ENCODE measurements at regions not wholly inside any gene's neighbourhood (a gene's known extent, or its start where the extent isn't known, plus 50 kb on each side); places are given as distances from the start of the nearest gene placed in this dataset.

DNA sequence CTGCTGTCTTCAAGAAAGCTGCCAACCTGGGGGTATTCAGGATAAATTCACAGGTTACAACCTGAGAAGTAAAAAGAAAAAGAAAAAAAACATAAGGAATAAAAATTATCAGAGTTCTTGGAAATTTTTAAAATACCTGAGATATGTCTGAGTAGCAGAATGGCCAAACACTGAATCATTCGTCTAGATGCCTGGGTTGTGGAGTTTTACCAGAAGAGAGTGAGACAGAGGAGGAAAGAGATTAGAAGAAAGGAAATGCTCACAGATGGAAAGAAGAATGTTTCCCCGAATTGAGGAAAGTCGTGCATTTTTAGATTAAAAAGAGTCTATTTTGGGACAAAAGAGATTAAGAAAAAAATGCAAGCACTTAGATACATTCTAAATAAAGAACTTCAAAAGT, 1026.7 kb downstream of the TBC1D22A start:
- intact Hi-C loops (cut with DNase I), result no loop called here
- ATAC-seq (no peak), DNase-seq (ENCODE audit: missing footprints) (no peak)

DNA sequence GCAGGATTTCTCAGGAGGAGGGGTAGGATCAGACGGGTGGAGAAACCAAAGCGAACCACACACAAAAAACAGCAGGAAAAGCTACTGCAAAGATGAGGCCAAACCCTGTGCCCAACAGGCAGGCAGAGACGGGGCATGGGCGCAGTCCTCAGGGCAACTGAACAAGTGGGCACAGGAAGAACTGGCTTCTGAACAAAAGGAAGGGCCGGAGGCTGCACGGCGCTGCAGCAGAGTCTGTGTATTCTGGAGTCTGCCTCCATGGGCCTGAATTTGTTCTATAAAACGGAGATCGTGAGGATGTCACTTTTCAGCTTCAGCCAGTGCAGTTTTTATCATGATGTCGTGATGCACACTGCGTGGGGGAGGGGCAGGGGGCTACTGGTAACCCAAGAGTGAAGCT, 1026.0 kb downstream of the TBC1D22A start:
- intact Hi-C loops (cut with DNase I), result no loop called here
- no peak for DNase-seq (ENCODE audit: missing footprints)
- no peak for ATAC-seq

DNA sequence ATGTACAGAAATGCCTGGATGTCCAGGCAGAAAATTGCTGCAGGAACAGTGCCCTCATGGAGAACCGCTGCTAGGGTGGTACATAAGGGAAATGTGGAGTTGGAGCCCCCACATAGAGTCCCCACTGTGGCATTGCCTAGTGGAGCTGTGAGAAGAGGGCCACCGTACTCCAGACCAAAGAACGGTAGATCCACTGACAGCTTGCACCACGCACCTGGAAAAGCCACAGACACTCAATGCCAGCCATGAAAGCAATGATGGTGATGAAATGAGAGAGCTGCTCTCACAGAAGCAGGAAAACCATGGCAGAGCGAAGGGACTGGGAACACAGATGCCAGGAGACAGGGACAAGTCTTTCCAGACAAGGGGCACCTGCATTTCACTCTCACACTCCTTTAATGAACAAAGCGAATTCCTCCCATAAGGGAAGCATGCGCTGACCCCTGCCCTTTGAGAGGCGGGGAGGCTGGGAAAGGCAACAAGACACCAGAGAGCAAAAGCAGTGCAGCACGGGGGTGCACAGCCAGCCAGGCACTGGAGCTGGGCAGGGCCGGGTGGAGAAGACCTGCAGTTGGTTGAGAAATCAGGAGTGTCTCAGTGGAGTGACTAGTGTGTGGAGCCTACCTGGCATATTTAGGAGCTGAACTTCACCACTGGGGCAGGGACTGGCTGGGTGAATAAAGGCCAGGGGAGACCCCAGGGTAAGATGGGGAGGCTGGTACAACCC, 1025.2 kb downstream of the TBC1D22A start:
- ATAC-seq (no peak), DNase-seq (ENCODE audit: missing footprints) (no peak)
- intact Hi-C loops (cut with DNase I), result no loop called here

DNA sequence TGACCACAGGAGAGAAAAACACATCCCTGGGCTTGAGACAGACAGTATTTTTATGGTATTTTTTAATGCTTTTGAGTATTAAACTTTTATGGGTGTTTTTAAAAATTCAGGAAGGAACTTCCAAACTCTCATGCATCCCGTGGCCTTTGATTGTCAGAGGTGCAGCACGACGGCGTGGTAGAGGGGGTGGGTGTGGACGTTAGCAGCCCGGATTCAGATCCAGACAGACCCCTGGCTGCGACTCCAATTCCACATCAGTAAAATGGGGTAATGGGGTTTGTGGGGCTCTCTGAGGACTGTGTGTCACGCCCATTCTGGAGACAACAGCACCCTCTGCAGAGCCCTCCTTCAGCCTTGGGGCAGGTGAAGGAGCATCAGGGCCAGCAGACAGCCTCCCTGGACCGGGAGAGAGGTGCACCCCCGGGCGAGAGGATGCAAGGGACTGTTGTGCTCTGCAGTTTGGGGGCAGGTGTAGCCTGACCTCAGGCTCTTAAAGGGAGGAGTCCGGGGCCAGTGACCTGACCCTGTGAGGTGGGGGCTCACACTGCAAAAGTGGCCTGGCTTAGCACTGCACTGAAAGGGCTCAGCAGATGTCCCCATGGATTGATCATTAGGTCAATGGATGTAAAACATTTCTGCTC, 1024.3 kb downstream of the TBC1D22A start:
- ATAC-seq (no peak), DNase-seq (ENCODE audit: missing footprints) (no peak)
- intact Hi-C loops (cut with DNase I), result no loop called here

DNA sequence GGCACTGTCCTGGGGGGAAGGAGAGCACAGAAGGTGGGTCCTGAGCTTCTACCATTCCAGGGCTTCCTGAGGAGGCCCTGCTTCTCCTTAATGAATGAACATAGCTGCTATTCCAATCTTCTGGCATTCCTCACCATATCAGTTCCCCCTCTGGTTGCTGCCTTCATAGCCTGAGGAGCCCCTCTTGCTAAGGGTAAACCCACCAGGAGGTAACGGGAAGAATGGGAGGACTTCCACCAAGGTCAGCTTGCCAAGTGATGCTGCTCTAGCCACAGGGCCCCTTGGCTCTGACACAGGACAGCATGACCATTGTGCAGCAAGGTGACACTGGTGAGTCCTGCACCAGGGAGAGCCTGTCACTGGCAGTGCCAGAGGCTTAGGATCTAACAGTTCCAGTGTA, 1022.5 kb downstream of the TBC1D22A start:
- intact Hi-C loops (cut with DNase I), result no loop called here
- DNase-seq (ENCODE audit: missing footprints), result no peak
- no peak for ATAC-seq

DNA sequence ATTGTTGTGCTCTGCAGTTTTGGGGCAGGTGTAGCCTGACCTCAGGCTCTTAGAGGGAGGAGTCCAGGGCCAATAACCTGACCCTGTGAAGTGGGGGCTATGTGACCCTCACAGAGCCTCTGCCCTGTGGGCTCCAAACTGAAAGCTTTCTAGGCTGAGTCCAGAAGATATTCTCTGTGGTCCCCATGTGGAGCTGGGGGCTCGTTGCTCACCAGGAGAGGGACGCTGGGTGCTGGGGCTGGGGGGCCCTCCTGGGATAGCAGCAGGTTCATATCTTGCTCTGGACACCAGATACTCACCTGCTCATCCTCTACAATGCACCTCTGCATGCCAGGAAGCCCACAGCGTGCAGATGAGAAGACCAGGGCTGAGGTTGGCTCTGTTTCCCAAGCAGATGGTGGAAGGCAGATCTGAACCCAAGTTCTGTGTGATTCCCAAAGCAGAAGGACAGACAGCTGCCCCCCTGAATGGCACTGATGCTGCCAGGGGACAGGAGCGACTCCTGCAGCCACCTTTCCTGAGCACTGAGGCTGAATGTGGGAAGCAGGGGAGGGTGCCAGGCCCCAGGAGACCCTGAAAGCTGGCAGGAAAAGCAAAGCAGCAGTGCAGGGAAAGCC, 1022.0 kb downstream of the TBC1D22A start:
- DNase-seq (ENCODE audit: missing footprints), result no peak
- ATAC-seq, result no peak
- intact Hi-C loops (cut with DNase I), result no loop called here

DNA sequence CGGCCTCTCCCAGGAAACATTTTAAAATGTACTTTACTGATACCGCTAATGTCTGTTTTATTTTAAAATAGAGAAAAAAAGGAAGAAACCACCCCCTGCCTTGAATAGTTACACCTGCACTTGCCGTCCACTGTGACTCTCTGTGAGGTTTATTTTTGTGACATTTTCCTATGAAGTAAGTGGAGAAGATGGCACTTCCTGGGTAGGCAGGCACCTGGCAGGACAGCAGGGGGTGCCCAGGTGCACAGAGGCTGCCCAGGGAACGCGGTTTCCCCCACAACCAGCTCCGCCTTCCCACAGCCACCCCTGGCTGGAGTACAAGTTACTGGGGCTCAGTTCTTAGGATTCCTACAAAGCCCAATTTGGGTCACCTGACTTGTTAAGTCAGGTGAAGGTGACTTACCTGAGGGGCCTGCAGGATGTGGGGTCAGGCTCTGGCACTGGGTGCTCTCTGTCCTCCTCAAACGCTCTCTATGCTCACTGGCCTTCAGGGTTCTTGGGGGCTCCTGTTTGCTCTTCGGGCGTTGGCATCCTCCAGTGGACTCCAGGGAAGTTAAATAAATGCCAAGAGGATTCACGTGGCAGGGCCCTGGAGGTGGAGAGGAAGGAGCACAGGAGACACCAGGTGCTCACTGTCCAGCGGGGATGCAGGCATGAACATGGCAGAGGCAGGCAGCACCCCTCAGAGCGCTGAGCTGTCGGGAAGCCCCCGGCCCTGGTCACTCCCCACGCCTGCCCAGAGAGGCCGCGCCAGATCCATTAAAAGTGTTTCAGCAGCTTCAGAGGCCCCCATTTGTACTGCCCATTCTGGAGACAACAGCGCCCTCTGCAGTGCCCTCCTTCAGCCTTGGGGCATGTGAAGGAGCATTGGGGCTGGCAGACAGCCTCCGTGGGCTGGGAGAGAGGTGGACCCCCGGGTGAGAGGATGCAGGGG, 1021.2 kb downstream of the TBC1D22A start:
- DNase-seq (ENCODE audit: missing footprints), result no peak
- ATAC-seq, result no peak
- intact Hi-C loops (cut with DNase I), result no loop called here

DNA sequence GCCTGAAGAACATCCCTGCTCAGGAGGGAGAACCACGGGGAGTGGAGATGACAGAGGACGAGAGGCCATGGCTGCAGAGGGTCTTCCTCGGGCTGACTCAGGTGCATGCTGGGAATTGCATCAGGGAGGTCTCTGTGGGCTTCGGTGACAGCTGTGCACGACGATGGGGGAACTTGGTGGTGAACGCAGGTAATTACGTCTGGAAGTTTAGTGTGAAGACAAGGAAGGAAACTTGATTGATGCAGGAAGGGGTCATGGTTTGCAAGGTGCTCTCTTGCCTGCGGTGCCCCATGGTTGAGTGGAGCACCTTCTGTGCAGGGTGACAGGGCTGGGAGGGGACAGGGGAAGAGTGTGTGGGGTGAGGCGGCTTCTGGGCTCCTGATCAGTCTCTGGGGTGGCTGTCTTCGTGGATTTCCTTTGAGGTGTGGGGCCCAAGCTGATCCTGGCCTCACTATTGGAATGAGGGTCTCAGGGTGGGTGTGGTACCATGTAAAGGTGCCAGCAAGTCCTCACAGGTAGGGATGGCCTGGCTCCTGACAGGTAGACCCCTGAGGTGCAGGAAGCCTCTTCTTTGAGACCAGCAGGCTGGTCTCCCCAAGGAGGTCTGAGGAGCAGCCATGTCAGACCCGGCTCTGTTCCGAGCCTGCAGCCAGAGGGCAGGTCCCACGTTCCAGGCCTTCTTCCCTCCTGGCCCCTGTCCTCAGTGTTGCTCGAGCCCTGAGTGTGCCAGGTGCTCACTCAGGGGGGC, 1020.1 kb downstream of the TBC1D22A start:
- DNase-seq (ENCODE audit: missing footprints) (no peak), ATAC-seq (no peak)
- intact Hi-C loops (cut with DNase I), result no loop called here

DNA sequence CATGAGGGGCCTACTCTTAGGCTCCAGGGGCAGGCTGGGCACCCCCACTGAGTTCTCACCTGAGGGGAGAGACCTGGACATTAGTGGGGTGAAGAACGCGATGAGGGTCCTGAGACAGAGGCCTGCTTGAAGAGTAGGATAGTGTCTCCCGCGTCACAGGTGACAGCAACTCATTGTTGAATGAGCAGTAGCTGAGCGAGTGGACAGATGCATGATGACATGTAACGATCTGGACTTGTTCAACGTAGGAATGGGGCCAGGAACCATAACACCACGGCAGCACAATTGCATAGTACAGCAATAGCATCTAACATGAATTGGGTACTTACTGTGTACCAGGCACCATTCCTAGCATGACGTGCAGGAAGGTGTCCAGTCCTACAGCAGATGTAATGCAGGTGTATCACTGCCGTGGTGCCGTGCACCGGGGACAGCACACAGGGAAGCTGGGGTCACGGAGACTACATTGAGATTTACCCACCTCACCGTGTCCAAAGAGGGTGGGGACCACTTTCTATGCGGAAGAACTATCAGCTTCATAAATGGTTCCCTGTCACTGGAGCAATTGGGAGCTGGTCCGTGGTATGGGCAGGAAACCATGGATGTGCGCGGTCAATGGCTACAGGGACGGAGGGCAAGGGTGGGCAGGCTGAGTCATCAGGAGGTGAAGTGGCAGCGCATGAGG, 1019.1 kb downstream of the TBC1D22A start:
- no peak for ATAC-seq
- no peak for DNase-seq (ENCODE audit: missing footprints)
- intact Hi-C loops (cut with DNase I), result no loop called here

DNA sequence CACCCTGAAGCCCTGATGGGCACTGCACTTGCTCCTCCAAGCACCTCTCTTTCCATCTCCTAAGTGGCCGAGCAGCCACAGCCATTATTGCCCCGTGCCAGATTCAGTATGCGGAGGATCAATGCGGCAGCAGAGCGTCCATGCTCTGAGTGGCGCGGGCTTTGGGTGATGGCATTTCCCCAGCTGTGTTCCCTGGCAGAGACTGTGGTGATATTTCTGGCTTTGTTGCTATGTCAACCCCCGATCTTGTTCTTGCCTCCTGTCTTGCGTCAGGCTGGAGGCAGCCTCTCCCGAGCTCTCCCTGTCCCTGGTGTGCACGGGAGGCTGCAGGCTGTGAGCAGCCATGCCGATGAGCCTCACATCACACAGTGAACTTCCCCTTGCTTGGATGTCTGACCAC, 1018.6 kb downstream of the TBC1D22A start:
- intact Hi-C loops (cut with DNase I), result no loop called here
- DNase-seq (ENCODE audit: missing footprints), result no peak
- no peak for ATAC-seq

DNA sequence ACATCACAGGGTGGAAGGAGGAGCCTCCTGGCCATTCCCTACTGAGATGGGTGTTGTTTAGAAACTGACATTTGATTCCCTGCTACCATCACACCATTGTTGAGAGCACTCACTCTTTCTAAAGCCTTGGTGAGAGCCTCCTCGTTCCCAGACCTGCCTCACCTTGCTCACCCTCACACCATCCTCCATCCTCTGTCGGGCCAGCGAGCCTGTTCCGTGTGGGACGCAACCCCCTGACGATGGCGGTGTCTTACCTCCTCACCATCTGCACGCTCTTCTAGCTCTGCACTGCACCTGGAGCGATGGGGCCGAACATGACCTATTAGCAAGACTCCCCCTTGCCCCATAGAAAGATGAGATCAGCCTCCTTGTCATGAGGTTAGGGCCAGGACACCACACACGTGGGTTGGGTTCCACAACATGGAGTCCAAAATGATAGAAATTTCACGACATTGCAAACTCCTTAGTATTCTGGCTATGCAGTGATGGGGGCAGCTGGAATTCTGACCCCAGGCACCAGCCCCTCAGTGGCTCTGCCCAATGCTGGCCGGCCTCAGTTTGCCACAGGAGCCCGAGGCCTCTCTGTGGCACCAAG, 1017.9 kb downstream of the TBC1D22A start:
- no peak for DNase-seq (ENCODE audit: missing footprints)
- ATAC-seq, result no peak
- intact Hi-C loops (cut with DNase I), result no loop called here

DNA sequence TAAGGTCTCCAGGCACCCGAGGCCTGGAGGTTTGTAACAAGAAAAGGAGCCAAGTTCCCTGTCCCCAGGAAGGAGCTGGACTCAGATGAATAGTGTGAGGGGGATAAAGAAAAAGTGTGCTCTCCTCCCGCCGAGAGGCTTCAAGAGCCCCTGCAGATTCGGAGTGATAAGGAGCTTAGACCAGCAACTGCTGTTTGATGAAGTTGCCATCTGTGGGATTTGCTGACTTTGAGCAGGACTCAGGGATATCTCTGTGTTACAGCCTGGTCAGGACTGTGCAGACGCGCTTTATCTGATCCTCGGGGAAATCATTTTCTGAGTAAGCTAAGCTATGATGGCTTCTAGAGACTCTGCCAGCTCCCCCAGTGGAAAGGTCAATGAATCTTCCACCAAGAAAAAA, 1017.0 kb downstream of the TBC1D22A start:
- ATAC-seq, result no peak
- no peak for DNase-seq (ENCODE audit: missing footprints)
- intact Hi-C loops (cut with DNase I), result no loop called here

DNA sequence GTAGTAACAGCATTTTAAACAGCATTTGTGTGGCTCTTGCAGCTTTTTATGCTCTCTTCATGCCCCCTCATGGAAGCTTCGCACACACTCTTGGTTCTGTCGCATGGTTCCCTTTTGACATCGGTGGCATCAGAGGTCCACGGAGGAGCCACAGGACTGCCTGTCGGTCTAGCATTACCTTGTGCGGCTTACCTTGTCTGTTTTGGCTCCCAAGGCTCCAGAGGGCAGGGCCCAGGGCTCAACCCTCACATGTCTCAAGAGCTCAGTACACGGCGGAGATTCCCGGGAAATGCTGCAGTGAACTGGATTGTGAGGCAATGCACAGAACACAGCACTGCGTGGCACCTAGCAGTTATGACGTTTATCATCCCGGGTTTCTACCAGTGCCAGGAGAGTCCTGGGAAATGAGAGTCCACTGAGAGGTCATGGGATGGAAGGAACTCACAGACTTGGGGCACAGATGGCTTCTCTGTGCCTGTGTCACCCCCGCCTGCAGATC, 1015.8 kb downstream of the TBC1D22A start:
- intact Hi-C loops (cut with DNase I), result no loop called here
- ATAC-seq (no peak), DNase-seq (ENCODE audit: missing footprints) (no peak)

DNA sequence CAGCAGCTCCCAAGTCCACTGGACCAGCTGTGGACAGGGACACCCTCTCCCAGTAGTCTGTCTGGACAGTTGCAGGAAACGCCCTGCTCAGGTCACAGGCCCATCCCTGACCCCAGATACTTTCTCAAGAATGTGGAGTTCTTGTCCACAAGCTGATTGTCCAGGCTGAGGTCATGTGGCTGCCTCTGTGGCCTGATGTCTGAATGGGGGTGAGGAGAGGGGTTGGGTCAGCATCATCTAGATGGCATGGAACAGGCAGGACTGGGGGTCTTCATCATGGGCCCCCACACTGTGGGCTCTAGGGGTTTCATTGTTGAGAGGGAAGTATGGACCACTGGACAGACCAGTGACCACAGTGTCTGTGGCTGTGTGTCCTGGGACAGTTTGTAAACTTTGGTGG, 1015.0 kb downstream of the TBC1D22A start:
- intact Hi-C loops (cut with DNase I), result no loop called here
- no peak for DNase-seq (ENCODE audit: missing footprints)
- no peak for ATAC-seq

DNA sequence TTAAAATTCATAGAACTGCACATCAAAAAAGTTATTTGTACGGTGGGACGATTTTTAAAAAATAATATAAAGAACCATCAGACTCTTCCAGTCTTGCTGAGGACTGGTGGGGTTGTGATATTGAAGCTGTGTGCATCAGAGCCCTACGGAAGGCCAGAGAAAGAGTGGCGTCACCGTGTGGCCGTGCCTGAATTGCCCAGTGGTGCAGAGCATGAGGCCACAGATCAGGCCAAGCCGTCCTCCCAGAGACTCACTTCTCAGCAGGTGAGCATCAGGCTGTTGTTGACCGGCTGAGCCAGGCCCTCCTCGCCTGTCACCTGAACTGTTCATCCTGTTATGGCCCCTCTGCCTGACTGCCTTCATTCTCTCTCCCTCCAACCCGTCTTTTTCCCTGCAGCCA, 1013.9 kb downstream of the TBC1D22A start:
- no peak for ATAC-seq
- no peak for DNase-seq (ENCODE audit: missing footprints)
- intact Hi-C loops (cut with DNase I), result no loop called here

DNA sequence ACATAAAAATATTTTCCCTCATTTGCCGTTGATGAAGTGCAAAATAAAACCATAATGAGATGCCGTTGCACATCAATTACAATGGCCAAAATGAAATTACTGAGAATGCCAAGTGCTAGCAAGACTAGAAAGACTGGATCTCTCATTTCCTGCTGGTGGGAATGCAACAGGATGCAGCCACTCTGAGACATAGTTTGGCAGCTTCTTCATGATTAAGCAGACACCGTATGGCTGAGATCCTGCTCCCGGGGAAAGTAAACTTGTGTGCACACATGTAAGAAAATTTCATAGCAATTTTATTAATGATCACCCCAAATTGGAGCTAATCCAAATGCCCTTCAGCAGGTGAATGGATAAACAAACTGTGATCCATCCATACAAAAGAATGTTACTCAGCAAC, 1013.2 kb downstream of the TBC1D22A start:
- DNase-seq (ENCODE audit: missing footprints) (no peak), ATAC-seq (no peak)
- intact Hi-C loops (cut with DNase I), result no loop called here

DNA sequence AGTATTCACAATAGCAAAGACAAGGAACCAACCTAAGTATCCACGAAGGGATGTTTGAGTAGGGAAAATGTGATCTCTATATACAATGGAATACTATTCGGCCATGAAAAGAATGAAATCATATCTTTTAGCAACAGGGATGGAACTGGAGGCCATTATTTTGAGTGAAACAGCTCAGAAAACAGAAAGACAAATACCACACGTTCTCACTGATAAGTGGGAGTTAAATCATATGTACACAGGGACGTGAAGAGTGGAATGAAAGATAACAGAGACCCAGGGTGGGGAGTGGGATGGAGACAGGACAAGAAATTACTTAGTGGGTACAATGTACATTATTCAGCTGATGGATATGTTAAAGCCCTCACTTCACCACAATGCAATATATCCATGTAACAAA, 1012.7 kb downstream of the TBC1D22A start:
- DNase-seq (ENCODE audit: missing footprints) (no peak), ATAC-seq (no peak)
- intact Hi-C loops (cut with DNase I), result no loop called here

DNA sequence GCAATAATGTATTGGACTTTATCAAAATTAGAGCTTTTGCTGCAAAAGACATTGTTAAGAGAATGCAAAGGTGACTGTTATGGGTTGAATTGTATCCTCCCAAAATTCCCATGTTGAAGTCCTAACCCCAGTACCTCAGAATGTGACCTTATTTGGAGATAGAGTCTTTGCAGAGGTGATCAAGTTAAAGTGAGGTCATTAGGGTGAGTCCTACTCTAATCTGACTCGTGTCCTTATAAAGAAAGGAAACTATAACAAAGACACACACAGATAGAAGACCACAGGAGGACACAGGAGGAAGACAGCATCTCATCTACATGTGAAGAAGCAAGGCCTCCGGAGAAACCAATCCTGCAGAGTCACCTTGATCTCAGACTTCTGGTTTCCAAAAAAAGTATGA, 1011.2 kb downstream of the TBC1D22A start:
- no peak for DNase-seq (ENCODE audit: missing footprints)

More for the DNA sequence above, 1011.2 kb downstream of the TBC1D22A start:
- no peak for ATAC-seq
- intact Hi-C loops (cut with DNase I), result no loop called here

Measured in Right ventricle myocardium inferior (tissue), 1 donor.